ENCODE measurements at regions not wholly inside any gene's neighbourhood (a gene's known extent, or its start where the extent isn't known, plus 50 kb on each side); places are given as distances from the start of the nearest gene placed in this dataset.
A peak's percentile ranks its signal among the peaks of the same experiment; 100 is the strongest.

DNA sequence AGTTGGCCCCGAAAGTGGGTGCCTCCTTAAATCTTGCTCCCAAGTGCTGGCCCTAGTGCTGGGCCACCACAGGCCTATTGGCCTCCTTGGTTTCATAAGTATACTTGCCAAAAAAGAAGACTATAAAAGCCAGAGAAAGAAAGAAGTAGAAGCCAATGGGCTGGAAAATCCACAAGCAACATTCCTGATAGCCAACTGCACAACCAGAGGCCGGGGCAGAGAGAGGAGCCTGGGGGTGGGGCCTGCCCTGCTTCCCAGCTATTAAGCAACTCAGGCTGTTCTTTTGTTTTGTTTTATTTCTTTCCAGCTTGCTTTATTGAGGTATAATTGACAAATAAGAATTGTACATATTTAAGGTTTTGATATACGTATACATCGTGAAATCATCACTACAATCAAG, 177.2 kb upstream of the NTF3 start (continued):
- TF ChIP-seq, protein P1, sequence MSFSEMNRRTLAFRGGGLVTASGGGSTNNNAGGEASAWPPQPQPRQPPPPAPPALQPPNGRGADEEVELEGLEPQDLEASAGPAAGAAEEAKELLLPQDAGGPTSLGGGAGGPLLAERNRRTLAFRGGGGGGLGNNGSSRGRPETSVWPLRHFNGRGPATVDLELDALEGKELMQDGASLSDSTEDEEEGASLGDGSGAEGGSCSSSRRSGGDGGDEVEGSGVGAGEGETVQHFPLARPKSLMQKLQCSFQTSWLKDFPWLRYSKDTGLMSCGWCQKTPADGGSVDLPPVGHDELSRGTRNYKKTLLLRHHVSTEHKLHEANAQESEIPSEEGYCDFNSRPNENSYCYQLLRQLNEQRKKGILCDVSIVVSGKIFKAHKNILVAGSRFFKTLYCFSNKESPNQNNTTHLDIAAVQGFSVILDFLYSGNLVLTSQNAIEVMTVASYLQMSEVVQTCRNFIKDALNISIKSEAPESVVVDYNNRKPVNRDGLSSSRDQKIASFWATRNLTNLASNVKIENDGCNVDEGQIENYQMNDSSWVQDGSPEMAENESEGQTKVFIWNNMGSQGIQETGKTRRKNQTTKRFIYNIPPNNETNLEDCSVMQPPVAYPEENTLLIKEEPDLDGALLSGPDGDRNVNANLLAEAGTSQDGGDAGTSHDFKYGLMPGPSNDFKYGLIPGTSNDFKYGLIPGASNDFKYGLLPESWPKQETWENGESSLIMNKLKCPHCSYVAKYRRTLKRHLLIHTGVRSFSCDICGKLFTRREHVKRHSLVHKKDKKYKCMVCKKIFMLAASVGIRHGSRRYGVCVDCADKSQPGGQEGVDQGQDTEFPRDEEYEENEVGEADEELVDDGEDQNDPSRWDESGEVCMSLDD (tag by site-specific recombination; IDR thresholded peaks at IDR 0.05), result no peak
- no peak for TF ChIP-seq ZNF175 (tag by site-specific recombination; IDR thresholded peaks at IDR 0.05)

GRCh38 chr12:5257763-5258495, 174.0 kb upstream of the NTF3 start:
- H3K36me3 ChIP-seq (ENCODE audit: control insufficient read depth in 2 of 2, insufficient read depth in 1 of 2, low read length in 2 of 2), result no peaks in the 10 kb centered on the region

GRCh38 chr12:5258498-5258897, 173.4 kb upstream of the NTF3 start:
- Histone ChIP-seq H3K36me3 (ENCODE audit: control insufficient read depth in 2 of 2, insufficient read depth in 1 of 2, low read length in 2 of 2) (no peaks in the 10 kb centered on the region), H3K9me3 (ENCODE audit: control insufficient read depth, insufficient read depth, low read depth, low read length) (no peaks in the 10 kb centered on the region), H3K4me3 (ENCODE audit: low read depth, low read length) (no peak overlapping the region), H3K4me1 (ENCODE audit: control insufficient read depth, insufficient read depth, low read length) (no peaks in the 10 kb centered on the region), H3K27ac (ENCODE audit: extremely low read depth, low read depth, low read length) (no peak overlapping the region)
- TF ChIP-seq ZNF521 (tag by site-specific recombination; IDR thresholded peaks at IDR 0.05) (no peak), ZXDB (tag by site-specific recombination; IDR thresholded peaks at IDR 0.05) (no peak), ZNF211 (tag by site-specific recombination; IDR thresholded peaks at IDR 0.05; ENCODE audit: low read depth) (no peak), ZNF133 (tag by site-specific recombination; IDR thresholded peaks at IDR 0.05) (no peak), ZSCAN18 (tag by site-specific recombination; IDR thresholded peaks at IDR 0.05) (no peak), ZNF626 (tag by site-specific recombination; IDR thresholded peaks at IDR 0.05) (no peak), KLF8 (tag by site-specific recombination; IDR thresholded peaks at IDR 0.05) (no peak), GLIS1 (tag by site-specific recombination; IDR thresholded peaks at IDR 0.05) (no peak), MYNN (tag by site-specific recombination; IDR thresholded peaks at IDR 0.05; ENCODE audit: borderline replicate concordance) (no peak), EGR2 (tag by site-specific recombination; IDR thresholded peaks at IDR 0.05; ENCODE audit: low read depth) (no peak), ZNF670 (tag by site-specific recombination; IDR thresholded peaks at IDR 0.05; ENCODE audit: low read depth) (no peak)
- TF ChIP-seq, protein P2, sequence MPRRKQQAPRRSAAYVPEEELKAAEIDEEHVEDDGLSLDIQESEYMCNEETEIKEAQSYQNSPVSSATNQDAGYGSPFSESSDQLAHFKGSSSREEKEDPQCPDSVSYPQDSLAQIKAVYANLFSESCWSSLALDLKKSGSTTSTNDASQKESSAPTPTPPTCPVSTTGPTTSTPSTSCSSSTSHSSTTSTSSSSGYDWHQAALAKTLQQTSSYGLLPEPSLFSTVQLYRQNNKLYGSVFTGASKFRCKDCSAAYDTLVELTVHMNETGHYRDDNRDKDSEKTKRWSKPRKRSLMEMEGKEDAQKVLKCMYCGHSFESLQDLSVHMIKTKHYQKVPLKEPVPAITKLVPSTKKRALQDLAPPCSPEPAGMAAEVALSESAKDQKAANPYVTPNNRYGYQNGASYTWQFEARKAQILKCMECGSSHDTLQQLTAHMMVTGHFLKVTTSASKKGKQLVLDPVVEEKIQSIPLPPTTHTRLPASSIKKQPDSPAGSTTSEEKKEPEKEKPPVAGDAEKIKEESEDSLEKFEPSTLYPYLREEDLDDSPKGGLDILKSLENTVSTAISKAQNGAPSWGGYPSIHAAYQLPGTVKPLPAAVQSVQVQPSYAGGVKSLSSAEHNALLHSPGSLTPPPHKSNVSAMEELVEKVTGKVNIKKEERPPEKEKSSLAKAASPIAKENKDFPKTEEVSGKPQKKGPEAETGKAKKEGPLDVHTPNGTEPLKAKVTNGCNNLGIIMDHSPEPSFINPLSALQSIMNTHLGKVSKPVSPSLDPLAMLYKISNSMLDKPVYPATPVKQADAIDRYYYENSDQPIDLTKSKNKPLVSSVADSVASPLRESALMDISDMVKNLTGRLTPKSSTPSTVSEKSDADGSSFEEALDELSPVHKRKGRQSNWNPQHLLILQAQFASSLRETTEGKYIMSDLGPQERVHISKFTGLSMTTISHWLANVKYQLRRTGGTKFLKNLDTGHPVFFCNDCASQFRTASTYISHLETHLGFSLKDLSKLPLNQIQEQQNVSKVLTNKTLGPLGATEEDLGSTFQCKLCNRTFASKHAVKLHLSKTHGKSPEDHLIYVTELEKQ (tag by site-specific recombination; IDR thresholded peaks at IDR 0.05; ENCODE audit: borderline replicate concordance), result no peak
- ChIA-PET POLR2A (no interaction called here), CTCF (interaction anchor here (1.6 kb wide), 1 partner anchor 14 kb away, joined by 3 read pairs; no protein-coding TSS in a partner anchor)

More at GRCh38 chr12:5257763-5258495, 174.0 kb upstream of the NTF3 start:
- POLR2A ChIA-PET, result no interaction called here
- H3K4me1 ChIP-seq (ENCODE audit: control insufficient read depth, insufficient read depth, low read length), result no peaks in the 10 kb centered on the region
- no peak overlapping the region for H3K4me3 ChIP-seq (ENCODE audit: low read depth, low read length)
- no peaks in the 10 kb centered on the region for H3K9me3 ChIP-seq (ENCODE audit: control insufficient read depth, insufficient read depth, low read depth, low read length)
- CTCF ChIA-PET, result interaction anchor here (1.6 kb wide), 1 partner anchor 15 kb away, joined by 3 read pairs; no protein-coding TSS in a partner anchor
- no peak for TF ChIP-seq ZNF621 (tag by site-specific recombination; IDR thresholded peaks at IDR 0.05)
- TF ChIP-seq ZNF785 (tag by site-specific recombination; IDR thresholded peaks at IDR 0.05), result no peak
- TF ChIP-seq ZNF184 (tag by site-specific recombination; IDR thresholded peaks at IDR 0.05), result no peak
- no peak for TF ChIP-seq ZNF548 (tag by site-specific recombination; IDR thresholded peaks at IDR 0.05)
- TF ChIP-seq ZNF416 (tag by site-specific recombination; IDR thresholded peaks at IDR 0.05), result no peak
- no peak for TF ChIP-seq ZNF157 (tag by site-specific recombination; IDR thresholded peaks at IDR 0.05)
- TF ChIP-seq GLIS1 (tag by site-specific recombination; IDR thresholded peaks at IDR 0.05), result peak; percentile 43; the same call in 1 of the 2 replicates
- no peak for TF ChIP-seq ZBTB8A (tag by site-specific recombination; IDR thresholded peaks at IDR 0.05)
- no peak overlapping the region for H3K27ac ChIP-seq (ENCODE audit: extremely low read depth, low read depth, low read length)
